ENCODE measurements at regions not wholly inside any gene's neighbourhood (a gene's known extent, or its start where the extent isn't known, plus 50 kb on each side); places are given as distances from the start of the nearest gene placed in this dataset.
"Not testable (repeated sequence)": the region's sequence is repeated elsewhere in the genome, so short reads cannot be mapped to it uniquely, and the experiment has no call there.

DNA sequence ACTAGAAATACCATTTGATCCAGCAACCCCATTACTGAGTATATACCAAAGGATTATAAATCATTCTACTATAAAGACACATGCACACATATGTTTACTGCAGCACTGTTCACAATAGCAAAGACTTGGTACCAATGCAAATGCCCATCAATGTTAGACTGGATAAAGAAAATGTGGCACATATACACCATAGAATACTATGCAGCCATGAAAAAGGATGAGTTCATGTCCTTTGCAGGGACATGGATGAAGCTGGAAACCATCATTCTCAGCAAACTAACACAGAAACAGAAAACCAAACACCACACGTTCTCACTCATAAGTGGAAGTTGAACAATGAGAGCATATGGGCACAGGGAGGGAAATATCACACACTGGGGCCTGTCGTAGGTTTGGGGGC lies 106.0 kb downstream of the SPATA18 start:
- not testable (repeated sequence) for DNase-seq

DNA sequence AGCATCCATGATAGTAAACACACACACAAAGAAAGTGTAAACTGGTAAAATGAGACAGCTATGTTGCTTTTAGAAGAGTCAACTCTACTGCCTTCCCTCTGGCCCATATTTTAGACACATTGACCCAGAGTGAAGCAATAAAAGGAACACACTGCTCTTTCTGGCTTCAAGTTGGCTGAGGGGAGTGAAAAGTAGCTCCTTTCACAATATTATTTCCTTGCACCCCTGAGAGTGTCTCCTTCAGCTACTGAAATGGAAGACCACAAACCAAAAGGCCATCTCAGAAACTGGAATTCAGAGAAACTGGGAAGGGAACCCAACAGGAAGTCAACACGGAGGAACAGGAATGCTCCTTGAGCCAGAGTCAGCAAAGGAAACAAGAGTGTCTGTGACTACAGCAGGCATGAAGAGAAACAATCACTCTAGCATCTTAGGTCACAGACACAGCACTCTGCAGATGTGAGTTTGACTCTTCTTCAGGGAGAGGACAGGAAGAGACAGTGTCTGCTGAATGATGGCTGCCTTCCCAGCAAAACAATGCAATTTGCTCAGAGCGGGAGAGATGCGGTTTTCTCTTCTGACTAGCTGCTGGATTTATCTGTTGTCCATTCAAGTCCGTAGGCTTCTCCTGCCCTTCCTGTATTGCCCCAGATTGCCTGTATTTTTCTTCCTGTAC lies 106.7 kb downstream of the SPATA18 start:
- no peak for DNase-seq

DNA sequence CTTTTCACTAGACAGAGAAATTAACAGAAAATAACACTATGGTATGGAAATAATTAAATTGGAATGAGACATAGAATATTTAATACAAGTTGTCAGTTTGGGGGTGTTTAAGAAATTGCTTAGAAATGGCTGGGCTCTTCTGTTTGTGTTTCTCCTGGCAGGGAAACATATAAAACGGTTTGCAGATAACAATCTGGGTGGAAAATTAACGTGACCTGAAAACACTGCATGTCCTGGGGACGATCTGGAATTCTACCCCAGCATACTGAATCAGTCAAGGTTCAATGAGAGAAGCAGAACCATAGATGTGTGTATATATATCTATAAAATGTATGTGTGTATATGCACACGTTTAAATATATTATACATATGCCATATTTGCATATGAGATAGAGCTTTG lies 109.8 kb downstream of the SPATA18 start:
- no peak for DNase-seq

DNA sequence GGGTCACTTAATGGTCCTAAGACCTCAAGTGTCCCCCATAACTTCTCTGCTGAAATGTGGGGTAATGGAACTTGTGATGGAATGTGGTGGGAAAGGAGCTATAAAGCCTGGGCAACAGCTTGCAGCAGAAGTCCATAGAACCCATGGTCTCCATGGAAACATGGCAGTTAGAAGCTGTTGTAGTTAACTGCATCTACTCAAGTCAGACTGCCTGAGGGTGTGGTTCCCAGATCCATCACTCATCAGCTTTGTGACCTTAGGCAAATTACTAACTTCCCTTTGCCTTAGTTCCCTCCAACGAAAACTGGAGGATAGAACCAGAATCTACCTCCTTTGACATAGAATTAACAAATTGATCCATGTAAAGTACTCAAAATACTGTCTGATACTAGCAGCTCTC lies 113.0 kb downstream of the SPATA18 start:
- DNase-seq, result no peak

DNA sequence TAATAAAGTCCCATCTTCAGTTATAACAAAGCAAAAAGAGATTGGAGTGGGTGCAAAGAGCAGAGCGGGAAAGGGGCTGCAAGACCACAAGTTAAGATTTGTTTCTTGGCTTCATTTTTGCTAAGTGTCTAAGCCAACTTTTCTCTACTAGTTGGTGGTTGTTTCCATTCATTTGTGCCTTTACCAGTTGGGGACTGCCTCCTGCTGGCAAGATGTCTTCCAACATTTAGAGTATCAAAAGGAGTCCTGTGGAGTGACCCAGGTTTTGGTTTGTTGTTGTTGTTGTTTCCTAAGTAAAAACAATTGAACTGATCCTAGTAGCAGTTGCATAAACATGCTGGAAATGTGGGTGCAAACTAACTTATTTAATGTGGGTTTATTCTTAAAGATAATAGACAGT lies 121.1 kb downstream of the SPATA18 start:
- no peak for DNase-seq

DNA sequence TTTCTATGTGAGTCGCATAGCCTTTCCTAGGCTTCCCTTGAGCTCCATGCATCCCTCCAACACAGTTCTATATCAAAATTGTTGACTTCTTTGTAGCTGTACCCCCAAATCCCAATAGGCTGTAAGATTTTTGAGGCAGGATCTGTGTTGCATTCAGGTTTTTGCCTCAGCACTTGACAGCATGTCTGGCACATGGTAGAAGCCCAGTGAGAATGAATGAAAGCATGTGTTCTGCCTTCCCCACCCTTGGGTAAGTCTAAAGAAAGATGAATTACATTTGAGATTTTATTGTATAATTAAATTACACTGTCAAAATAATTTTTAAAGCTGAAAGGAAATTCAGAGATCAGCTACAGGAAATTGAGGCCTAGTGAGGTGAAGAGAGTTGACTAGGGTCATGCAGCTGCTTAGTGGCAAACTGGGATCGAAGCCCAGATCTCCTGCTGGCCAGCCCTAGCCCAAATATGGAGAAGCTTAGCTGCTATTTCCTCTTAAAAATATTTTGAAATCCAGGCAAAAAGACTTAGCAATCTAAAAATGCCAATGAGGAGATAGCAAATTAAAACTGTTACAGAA lies 122.5 kb downstream of the SPATA18 start:
- no peak for DNase-seq

DNA sequence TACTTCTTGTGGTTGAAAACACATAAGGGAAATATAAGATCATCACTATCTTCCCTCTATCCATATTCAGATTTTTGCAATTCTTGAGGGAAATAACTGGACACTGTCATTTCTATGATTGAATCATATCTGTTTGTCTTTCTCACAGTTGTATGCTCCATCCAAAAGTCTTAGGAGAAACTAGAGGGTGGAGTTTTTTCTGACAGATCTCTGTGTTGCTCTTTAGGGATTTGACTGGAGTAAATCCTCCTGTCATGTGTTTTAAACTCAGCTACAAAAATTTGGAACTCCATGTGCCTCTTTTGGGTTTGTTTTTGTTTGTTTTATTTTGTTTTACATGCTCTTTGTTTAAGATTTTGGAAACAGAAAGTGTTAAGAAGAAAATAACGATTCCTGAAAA lies 136.5 kb downstream of the SPATA18 start:
- no peak for DNase-seq

DNA sequence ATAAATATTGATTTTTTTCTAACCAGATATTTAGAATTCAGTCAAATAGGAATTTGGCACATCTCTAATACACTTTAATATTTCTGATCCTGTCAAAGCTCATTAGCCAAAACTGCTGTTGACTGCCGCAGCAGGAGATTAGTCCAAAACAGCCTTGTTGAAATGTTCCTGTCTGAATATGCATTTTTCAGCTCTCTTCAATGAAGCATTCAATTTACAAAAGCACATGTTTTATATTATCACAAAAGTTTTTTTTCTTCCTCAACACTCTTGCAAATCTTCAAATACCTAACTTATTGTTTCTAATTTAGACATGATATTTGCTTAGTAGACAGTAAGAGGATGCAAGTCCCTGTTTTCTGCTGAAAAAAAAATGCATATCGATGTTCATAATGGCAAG lies 140.9 kb downstream of the SPATA18 start:
- DNase-seq, result no peak

DNA sequence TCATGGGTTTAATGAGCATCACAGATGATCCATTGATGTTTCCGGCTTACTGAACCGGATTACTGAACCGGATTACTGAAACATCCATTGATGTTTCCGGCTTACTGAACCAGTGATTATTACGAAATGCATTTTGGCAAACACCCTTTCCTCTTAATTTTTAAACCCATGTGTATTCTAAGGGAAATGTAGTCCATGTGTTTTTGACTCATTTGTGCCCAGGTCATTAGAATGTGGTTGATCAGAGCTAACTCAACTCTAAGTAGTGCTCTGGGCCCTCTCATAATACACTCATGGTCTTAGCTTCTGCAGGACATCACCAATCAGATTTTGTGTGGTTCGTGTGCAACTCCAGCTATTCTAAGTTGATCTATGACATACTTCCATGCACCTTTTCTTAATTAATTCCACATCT lies 141.6 kb downstream of the SPATA18 start:
- no peak for DNase-seq

DNA sequence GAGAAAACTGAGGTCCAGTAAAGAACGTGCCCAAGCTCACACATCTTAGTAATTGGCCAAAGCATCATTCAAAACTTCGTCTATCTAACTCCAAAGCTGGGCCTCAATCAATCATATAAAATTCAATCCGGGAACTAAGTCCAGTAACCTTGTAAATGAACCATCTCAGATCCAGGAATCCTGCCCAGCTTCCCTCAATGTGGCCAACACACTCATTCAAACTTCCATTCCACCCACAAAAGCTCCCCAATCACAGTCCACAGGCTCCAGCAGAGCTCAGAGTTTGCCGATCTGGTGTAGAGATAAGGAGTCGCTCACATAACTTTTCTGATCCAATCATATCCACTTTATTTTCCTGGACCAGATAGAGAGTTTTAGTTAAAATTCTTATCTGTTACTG lies 144.8 kb downstream of the SPATA18 start:
- DNase-seq, result no peak

DNA sequence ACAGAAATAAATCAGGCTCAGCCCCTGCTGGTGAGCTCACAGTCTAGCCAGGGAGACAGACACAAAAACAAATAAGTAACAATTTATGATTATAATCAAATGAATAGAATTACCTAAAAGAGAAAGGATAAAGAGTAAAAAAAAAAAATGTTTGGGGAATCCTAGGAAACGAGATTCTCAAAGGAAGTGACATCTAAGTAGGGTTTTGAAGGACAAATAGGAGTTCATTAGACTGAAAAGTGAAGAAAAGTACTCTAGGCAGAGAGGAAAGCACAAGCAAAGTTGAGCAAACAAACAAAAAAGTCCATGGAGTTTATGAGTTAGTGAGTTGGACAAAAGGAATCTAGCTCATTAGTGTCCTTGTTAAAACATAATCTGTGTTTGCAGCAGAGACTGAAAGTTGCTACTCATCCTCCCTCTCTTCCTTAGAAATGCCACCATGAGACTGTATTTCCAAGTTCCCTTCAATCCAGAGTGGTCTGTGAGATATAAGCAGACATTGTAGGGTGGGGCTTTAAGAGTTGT lies 145.6 kb downstream of the SPATA18 start:
- no peak for DNase-seq

DNA sequence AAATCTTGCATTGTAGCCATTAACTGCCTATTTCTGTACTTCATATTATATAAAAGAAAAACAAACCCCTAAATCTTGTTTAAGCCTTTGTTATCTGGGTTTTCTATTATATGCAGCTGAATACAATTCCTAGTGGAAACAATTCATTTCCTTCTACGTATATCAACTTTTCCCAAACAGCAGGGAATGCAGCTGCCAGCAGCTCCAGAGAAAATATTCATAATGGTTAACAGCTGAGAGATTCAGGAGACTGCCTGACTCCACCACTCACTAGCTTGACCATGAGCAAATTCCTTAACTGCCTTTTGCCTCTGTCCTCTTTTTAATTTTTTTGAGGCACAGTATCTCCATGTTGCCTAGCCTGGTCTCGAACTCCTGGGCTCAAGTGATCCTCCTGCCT lies 146.2 kb downstream of the SPATA18 start:
- DNase-seq, result no peak

DNA sequence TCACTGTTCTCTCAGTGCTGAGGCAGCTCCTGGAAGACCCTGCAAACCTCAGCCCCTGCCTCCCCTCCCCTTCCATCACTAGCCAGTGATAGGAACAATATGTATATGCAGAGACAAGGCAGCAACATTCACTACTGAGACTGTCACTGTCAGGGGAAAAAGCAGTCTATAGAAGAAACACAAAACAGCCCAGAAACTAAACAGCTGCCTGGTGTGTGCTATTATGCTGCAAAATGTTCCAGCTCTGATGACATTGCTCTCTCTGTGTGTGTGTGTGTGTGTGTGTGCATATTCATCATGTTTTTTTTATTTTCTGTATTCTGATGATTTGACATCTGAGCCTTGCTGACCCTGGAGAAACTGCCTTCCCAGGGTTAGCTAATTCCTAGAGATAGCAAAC lies 147.2 kb downstream of the SPATA18 start:
- no peak for DNase-seq

DNA sequence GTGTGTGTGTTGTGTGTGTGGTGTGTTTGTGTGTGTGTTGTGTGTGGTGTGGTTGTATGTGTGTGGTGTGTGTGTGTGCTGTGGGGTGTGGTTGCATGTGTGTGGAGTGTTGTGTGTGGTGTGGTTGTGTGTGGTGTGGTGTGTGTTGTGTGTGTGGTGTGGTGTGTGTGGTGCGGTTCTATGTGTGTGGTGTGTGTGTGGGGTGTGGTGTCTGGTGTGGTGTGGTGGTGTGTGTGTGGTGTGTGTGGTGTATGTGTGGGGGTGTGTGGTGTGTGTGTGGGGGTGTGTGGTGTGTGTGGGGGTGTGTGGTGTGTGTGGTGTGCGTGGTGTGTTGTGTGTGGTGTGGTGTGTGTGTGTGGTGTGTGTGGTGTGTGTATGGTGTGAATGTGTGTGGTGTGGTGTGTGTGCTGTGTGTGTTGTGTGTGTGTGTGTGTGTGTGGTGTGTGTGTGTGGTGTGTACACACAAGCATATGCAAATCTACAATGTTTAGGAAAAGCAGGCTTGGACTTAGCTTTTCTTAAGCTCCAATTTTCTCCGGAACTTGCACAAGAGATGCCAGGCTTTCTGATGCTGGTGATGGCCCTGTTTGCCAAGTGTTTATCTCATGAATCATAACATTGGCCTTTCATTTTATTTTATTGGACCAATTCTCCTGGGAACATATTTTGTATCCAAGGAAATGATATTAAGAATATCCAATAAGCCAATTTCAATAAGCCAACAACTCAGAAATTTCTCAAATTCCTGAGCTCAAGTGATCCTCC lies 148.7 kb downstream of the SPATA18 start:
- no peak for DNase-seq

DNA sequence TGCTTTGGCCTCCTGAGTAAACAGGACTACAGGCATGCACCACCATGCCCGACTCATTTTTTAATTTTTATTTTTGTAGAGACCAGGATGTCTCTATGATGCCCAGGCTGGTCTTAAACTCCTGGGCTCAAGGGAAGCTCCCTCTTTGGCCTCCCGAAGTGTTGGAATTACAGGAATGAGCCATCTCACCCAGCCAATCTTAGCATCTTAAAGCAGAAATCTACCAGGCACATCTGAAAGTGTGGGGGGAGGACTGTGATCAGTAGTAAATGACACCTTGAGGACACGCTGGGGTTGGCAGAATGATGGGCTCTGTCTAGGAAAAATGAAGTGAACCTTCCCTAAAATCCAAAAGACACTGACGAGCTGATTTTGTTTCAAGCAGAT lies 149.2 kb downstream of the SPATA18 start:
- DNase-seq, result no peak

DNA sequence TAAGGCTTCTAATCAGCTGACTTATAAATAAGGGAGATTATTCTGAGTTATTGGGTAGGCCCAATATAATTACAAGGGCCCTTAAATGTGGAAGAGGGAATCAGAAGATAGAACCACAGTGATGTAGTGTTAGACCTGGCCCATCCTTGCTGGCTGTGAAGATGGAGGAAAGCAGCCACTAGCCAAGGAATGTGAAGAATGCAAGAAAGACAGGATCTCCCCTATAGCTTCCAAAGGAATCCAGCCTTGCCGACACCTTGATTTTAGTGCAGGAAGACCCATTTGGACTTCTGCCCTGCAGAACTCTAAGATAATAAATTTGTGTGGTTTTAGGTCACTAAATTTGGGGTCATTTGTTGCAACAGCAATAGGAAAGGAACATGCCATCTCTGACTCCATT lies 150.6 kb downstream of the SPATA18 start:
- no peak for DNase-seq

DNA sequence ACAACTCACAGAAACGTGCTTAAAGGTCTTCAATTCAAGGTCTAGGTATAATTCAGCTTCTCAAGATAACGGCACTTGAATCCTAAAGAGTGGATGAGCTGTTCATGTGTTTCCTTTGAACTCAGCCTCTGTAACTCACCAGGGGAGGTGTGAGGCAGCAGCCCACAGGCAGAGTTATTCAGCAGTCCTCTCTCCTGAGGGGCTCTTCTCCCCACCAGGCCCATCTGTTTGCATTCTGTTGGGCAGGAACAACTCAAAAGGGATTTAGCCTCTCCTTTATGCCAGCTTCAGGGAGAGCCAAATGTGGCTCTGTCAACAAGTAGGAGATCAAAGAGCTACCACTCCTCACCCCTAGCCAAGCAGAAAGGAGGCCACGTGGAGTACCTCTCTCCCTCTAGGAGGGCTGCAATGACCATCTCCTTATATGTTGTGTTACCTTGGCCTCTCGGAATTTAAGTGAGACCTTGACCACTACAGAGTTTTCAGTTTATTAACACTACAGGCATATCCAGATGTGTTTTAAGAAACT lies 151.2 kb downstream of the SPATA18 start:
- DNase-seq, result no peak

DNA sequence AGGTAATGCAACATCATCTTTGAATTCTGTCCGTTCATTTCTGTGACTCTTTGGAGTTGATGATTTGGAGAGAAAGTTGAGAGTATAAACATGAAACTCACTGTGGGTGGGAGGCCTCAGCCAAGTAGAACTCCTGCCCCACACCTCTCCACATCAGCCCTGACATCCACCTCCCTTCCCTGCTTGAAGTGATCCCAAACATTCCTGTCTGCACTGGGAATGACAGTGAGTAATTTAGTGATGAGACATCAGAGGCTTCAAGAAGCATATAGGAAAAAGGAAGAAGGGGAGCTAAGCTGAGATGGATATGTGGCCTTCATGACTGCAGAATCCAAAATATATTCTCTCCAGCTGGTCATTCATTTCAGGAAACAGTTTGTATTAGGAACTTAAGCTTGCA lies 151.8 kb downstream of the SPATA18 start:
- no peak for DNase-seq

DNA sequence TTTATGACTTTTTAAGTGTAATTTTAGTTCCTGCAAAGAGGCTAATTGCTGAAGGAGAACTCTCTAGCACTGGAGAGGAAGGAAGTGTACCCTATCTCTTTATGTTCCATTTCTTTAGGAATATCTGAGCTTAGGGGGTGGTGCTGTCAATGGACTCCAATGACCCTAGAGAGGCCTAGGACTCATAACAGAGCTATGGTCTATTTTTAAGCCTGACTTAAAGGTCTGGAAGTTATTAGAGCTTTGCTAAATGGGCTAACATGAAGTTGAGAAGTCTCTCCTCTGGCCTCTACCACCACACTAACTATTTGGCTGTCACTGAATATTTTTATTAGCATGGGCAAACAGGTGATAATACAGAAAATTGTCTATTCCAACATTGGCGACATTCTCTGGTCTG lies 152.2 kb downstream of the SPATA18 start:
- no peak for DNase-seq

DNA sequence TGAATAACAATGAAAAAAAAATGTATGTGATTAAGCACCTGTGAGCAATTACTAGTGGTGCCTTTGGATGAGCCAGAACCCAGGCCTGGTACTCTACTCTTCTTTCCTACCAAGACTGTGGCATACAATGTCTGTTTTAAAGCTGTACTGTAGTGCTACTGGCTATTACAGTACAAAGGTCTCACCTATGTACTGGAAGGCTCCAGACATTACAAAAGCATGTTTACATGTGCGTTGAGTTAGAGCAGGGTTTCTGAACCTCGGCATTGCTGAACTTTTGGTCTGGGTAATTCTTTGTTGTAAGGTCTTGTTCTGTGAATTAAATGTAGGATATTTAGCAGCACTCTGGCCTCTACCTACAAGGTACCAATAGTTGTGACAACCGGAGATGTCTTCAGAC lies 153.8 kb downstream of the SPATA18 start:
- DNase-seq, result no peak

DNA sequence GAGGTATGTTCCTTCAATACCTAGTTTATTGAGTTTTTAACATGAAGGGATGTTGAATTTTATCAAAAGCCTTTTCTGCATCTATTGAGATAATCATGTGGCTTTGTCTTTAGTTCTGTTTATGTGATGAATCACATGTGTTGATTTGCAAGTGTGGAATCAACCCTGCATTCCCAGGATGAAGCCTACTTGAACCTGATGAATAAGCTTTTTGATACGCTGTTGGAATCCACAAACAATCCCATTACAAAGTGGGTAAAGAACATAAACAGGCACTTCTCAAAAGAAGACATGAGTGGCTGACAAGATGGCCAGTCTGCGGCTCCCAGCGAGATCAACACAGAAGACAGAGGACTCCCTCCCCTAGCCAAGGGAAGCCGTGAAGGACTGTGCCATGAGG lies 156.0 kb downstream of the SPATA18 start:
- not testable (repeated sequence) for DNase-seq

DNA sequence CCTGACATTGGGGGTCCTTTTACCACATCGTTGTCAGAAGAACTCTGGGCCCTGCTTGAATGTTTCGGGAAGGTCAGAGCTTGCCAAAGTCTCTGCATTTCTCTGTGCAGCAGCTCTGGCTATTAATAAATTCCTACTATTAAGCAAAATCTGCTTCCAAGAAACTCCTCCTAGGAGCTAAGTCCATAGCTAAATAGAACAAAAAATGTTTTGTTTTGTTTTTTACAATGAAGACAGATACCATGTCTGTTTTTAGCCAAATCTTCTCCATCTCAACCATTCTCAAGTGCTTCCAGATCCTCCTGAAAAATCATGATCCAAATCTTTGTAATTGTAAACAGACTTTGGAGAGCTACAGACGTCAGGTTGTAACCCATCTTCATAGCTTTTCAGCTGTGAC lies 161.6 kb downstream of the SPATA18 start:
- no peak for DNase-seq

DNA sequence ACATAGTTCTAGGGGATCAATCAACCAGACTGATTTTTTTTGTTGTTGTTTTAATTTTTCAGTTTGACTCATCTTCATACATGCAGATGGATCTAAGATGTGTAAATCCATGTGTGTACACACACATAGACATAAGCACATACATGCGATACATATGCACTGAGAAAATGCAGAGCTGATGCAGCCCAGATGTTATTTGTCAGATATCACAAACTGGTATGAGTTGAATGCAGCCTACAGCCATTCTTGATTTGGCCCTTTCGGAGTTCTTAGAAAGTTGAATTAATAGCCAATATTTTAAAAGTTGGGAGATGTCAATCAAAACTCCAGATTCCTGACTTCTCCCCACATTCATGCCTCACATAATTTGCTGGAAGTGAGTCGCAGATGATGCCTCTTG lies 180.4 kb downstream of the SPATA18 start:
- DNase-seq, result no peak

Data from stimulated activated CD4-positive, alpha-beta T cell treated with anti-CD3 and anti-CD28 coated beads, Interleukin-4, amount 100 ng/mL, for 24 hours (primary cell).